Non-pigmented ciliary epithelial cell (primary cell): ENCODE measurements at regions not wholly inside any gene's neighbourhood (a gene's known extent, or its start where the extent isn't known, plus 50 kb on each side); places are given as distances from the start of the nearest gene placed in this dataset.
"Not testable (repeated sequence)": the region's sequence is repeated elsewhere in the genome, so short reads cannot be mapped to it uniquely, and the experiment has no call there.

Source experiments
- DNase-seq: peaks from one replicate; pipeline ENCODE4 v3.0.0-alpha.2; 2010; ENCODE audit warnings: low read depth

DNA sequence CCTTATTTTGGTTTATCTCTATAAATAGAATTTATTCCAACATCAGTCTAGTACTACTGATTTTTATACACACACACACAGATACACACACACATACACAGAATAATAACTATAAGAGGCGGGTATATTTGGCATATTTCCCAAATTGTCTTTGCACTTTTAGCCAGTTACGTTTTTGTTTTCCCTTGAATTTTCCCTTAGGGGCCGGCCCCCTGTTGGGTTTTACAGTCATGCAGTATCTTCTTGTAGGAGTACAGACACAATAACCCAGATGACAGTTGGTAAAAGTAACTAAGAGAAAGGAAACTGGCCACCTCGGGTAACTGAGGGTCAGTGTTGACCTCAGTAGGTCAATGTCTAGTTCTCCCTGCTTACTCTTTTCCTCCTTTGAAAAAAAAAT lies 50.9 kb downstream of the DISP1 start:
- DNase-seq, result no peak

DNA sequence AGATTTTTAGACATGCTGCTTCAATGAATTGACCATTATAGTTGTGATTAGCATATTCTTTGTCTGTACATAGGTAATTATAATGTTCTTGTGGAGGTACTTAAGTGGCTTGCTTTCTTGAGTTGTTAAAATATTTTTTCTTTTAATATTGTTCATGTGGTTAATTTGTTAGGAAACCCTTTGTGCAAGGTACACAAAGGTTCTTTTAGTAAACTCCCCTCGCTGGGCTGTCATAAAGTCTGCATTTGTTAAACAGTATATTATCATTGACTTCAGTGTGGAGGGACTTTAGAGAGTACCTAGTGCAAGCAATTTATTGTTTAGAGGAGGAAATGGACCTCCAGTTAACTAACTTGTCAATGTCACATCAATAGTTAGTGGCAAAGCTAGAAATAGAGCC lies 52.5 kb downstream of the DISP1 start:
- no peak for DNase-seq

DNA sequence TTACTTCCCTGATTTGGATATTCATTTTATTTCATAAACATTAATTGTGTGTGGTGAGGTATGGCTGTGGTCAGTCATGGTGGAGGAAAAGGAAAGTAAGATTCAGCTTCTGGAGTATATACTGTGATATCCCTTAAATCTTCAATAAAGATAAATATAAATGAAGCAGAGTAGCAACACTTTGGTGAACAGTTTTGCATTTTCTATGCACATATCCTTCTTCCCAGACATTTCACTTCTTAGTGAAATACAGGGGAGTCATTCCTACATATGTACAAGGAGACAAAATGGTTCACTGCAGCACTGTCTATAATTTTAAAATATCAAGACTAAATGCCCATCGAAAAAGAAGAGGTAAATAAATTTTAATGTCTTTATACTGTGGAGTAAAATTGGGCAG lies 61.3 kb downstream of the DISP1 start:
- no peak for DNase-seq

DNA sequence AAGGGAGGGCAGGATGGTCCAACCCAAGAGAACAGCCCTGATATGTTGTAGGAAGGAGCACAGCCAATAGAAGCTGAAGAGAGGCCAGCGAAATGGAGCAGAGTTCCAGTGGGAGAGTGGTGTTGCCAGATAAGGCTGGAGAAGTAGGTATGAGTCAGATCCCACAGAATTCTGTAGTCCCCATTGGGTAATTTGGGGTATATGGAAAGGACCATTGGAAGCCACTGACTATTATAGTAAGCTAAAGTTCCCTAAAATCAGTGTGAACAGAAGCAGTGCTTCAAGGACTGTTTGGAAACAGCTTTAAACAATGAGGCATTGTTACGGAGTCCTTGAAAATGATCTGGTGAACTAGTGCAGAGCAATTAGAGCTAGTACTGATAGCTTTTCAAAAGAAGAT lies 63.0 kb downstream of the DISP1 start:
- no peak for DNase-seq

- DNase-seq, result peak; percentile 40
Measured at GRCh38 chr1:222880587-222880986, 65.7 kb downstream of the DISP1 start.

DNA sequence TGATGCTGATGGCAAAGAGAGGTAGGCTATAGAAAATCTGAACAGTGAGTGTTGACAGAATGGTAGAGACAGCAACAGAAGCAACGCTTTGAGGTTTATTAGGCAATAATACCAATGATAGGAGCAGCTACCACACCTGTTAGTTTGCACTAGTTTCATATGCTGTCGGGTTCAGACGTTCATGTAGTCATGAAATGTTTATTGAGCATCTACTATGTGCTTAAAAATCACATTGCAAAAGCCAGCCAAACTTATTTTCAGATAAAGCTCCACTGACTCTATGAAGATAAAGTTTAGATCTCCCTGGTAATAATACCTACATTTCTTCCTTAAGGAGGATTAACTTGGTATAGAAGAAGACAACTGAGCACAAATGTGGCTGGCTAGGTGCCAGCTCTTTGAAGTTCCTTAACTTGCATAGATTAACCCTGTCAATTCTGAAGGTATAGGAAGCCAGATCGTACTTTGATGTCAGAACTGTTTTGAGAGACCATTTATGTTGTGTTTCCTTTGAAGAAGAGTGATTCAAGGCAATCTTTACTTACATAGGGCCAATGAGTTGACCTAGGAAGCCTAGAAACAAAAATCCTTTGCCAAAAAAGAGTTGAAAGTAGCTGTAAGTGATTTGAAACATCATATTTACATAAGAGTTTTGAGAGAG lies 71.5 kb downstream of the DISP1 start:
- no peak for DNase-seq

- no peak for DNase-seq
Measured at GRCh38 chr1:222886878-222887351, 72.1 kb downstream of the DISP1 start.

DNA sequence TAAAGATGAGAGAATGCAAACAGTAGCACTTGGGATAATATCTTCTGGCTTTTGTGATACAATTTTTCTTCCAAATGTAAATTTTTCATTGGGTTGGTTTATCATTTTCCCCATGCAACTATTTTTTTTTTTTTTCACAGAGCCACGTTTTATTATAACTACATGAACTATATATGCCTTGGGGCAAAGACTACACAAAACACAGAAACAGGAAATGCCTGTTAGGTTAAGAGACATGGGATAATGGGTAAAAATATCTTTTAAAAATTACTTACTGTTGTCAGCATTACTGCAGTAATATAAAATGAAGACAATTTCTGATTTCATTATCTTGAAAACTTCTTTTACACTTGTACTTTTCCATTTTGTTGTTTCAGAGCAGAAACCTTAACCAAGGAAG lies 74.6 kb downstream of the DISP1 start:
- no peak for DNase-seq

GRCh38 chr1:222890716-222891115 lies 75.9 kb downstream of the DISP1 start:
- no peak for DNase-seq

DNA sequence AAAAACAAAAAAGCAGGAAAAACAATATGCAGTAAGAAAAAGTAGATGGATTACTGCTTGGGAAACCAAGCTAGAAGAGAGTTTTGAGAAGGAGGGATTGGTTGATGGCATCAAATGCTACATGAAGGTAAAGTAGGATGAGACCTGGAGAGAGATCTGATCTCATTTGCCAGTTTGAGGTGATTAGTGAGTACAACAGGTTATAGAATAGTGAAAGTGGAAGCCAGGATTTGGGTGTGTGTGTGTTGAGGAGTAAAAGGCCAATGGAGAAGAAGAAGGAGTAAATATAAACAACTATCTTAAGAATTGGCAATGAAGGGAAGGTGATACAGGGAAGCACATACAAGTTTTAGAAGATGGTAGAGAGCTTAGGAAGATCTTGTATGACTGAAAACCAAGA lies 76.7 kb downstream of the DISP1 start:
- no peak for DNase-seq

DNA sequence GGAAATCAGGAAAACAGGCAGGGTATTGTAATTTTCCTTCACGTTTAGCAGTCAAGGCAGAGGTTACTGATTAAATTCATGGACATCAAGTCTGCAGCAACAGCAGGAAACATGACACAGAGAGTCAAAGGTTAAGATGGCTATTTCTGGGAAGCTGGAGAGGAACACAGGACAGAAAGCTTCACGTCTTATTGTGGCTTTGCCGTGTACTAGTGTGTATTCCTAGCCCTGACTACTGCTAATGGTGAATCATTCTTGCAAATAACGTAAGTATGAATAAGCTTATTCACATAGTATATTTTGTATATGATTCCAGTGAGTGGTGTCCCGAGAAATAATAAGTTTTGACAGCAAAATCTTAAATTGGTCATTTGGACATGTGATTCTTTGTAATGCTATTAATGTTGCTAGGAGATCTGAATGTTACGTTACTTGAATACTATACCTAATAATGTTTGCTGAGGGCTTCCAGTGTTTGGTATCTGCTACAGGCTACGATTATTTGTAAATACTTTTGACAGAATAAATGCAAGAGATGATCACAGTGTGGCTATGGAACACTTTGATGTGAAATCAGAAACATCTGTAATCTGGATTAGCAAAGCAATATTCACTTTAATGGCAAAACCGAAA lies 77.4 kb downstream of the DISP1 start:
- DNase-seq, result peak; percentile 78

GRCh38 chr1:222893255-222893654 lies 78.4 kb downstream of the DISP1 start:
- no peak for DNase-seq

DNA sequence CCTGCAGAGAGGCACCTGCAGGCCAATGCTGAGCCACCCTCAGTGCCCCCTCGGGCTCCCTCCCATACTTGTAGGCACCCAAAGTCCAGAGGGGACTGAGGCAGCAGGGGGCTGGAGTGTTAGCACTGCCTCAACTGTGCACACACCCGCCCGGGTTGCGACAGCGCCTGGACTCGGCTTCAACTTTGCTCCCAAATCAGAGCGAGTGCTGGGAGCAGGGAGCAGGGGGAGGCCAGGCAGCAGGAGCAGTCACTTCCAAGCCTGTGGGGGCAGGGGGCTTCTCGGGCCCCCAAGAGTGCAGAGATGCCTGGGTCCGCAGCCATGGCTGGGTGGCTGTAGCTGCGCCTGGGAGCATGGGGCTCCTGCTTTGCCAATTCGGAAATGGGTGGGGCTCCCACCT lies 79.5 kb downstream of the DISP1 start:
- DNase-seq, result no peak

GRCh38 chr1:222896630-222897526 lies 82.0 kb downstream of the DISP1 start:
- DNase-seq, result no peak

DNA sequence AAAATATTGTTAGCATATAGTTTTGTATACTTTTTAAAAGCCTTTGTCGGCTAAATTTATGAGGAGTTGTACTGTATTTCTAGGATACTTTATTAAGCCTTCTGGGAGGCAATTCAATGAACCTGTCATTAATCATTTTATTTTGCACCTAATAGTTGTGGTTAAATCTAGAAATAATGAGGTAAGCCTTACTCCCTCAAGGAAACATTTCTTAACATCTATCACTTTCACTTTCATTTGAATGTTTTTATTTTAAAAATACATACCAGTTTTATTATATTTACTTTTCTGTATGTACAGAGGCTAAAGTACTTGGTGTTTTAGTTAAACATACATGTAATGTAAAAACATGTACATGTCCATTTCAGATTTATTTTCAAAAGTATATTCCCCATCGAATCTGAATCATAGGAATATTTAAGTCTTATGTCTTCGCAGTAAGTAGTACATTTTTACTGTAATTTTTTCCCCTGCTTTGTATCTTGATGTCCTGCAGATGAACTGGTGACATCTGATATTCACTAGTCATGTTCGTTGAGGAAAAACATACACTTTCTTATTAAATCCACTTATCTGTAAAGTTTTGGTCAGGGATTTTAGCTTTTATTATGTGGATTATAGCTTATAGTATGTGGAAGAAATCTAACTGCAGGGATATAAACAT lies 82.8 kb downstream of the DISP1 start:
- no peak for DNase-seq

DNA sequence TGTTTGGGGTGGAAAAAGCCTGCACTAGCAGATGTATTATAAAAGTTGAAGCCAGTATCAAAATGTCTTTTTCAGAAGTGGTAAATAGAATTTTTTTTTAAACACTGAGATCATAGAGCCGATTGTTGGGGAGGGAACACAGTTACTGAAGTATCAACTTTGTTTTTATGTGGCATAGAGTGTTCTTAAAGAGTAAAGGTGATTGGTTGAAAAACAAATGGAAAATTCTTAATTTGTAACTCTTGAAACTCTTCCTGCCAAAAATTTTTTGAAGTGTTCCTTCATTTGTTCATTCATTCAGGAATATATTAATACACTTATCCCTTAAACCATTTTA lies 83.3 kb downstream of the DISP1 start:
- DNase-seq, result no peak

DNA sequence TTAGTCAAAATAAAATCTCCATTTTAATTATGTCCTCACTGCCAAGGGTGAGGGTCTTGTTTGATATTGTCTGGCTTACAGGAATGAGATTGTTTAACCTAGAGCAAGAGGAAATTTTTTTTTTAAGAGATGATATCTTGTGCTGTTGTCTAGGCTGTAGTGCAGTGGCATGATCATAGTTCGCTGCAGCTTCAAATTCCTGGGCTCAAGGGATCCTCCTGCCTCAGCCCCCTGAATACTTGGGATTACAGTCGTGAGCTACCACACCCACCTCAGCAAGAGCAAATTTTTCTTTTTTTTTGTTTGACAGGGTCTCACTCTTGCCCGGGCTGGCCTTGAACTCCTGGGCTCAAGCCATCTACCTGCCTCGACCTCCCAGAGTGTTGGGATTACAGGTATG lies 84.6 kb downstream of the DISP1 start:
- DNase-seq, result no peak

DNA sequence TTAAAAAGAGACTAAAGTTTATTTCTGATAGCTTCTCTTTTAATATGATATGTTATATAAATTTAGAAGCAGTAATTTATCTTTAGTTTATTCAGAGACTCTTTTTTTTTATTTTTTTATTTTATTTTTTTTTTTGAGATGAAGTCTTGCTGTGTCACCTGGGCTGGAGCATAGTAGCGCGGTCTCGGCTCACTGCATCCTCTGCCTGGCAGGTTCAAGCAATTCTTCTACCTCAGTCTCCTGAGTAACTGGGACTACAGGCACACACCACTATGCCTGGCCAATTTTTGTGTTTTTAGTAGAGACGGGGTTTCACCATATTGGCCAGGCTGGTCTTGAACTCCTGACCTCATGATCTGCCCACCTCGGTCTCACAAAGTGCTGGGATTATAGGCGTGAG lies 89.6 kb downstream of the DISP1 start:
- DNase-seq, result no peak

DNA sequence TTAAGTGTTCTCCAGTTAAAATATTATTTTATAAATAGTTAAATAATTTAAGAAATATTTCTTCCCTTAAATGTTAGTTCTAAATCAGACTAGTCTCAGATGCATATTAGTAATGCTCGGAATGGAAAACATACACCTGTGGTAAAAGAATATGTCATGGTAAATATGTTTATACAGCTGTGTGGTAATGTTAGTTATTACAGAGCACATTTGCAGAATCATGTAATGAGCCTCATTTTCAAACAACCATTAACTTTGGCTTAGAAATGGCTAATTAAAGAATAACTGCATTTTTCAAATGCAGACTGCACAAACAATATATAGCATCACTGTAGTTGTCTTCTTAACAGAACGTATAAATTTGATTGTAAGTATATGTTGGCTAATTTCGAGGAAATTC lies 90.3 kb downstream of the DISP1 start:
- no peak for DNase-seq

DNA sequence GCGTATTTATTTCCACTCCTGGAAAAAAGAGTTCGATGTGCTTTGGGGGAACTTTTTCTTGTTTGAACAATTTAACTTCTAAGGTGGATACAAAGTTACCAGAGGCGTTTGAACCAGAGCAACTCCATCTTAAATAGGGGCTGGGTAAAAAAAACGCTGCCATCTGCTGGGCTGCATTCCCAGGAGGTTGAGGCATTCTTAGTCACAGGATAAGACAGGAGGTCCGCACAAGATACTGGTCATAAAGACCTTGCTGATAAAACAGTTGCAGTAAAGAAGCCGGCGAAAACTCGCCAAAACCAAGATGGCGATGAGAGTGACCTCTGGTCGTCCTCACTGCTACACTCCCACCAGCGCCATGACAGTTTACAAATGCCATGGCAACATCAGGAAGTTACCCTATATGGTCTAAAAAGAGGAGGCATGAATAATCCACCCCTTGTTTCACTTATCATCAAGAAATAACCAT lies 91.5 kb downstream of the DISP1 start:
- not testable (repeated sequence) for DNase-seq

- no peak for DNase-seq
Measured at GRCh38 chr1:222909586-222909985, 94.7 kb downstream of the DISP1 start.

- no peak for DNase-seq
Measured at GRCh38 chr1:222910699-222911098, 95.9 kb downstream of the DISP1 start.
